SKM-1 (cell line): ENCODE measurements at regions not wholly inside any gene's neighbourhood (a gene's known extent, or its start where the extent isn't known, plus 50 kb on each side); places are given as distances from the start of the nearest gene placed in this dataset.

Experiments
- DNase-seq: peaks from one replicate; lab custom pipeline; 2025; ENCODE audit not compliant: unreplicated experiment; lab: John Stamatoyannopoulos, UW

- no peak for DNase-seq
These were observed 416.1 kb downstream of the ATP23 start for GRCh38 chr12:58357511-58357910.

- DNase-seq: no peak
These were observed 417.0 kb downstream of the ATP23 start for GRCh38 chr12:58358369-58358768.

GRCh38 chr12:58359084-58359483 lies 417.7 kb downstream of the ATP23 start:
- DNase-seq: no peak

GRCh38 chr12:58361056-58361455 lies 419.7 kb downstream of the ATP23 start:
- no peak for DNase-seq

- no peak for DNase-seq
These were observed 422.6 kb downstream of the ATP23 start for GRCh38 chr12:58363971-58364370.

GRCh38 chr12:58364389-58365086 lies 423.2 kb downstream of the ATP23 start:
- DNase-seq: no peak

- DNase-seq: no peak
These were observed 423.7 kb downstream of the ATP23 start for GRCh38 chr12:58365087-58365390.

- DNase-seq: no peak
These were observed 425.7 kb downstream of the ATP23 start for GRCh38 chr12:58367041-58367440.

GRCh38 chr12:58368001-58368400 lies 426.6 kb downstream of the ATP23 start:
- DNase-seq: no peak

- no peak for DNase-seq
These were observed 428.2 kb downstream of the ATP23 start for GRCh38 chr12:58369576-58369975.

GRCh38 chr12:58372298-58372697 lies 430.9 kb downstream of the ATP23 start:
- no peak for DNase-seq

GRCh38 chr12:58378028-58378427 lies 436.7 kb downstream of the ATP23 start:
- DNase-seq: no peak

GRCh38 chr12:58381546-58381945 lies 440.2 kb downstream of the ATP23 start:
- no peak for DNase-seq

GRCh38 chr12:58384196-58384595 lies 442.8 kb downstream of the ATP23 start:
- no peak for DNase-seq

GRCh38 chr12:58386136-58386535 lies 444.8 kb downstream of the ATP23 start:
- DNase-seq: no peak

GRCh38 chr12:58387199-58387598 lies 445.8 kb downstream of the ATP23 start:
- DNase-seq: no peak

GRCh38 chr12:58388261-58388660 lies 446.9 kb downstream of the ATP23 start:
- no peak for DNase-seq

GRCh38 chr12:58393152-58393551 lies 451.8 kb downstream of the ATP23 start:
- DNase-seq: no peak

GRCh38 chr12:58395056-58395455 lies 453.7 kb downstream of the ATP23 start:
- no peak for DNase-seq

- DNase-seq: no peak
These were observed 454.1 kb downstream of the ATP23 start for GRCh38 chr12:58395470-58395869.

- DNase-seq: no peak
These were observed 454.9 kb downstream of the ATP23 start for GRCh38 chr12:58396239-58396638.

- no peak for DNase-seq
These were observed 464.0 kb downstream of the ATP23 start for GRCh38 chr12:58405363-58405762.

- DNase-seq: no peak
These were observed 467.1 kb downstream of the ATP23 start for GRCh38 chr12:58408516-58408915.
